Keratinocyte (primary cell): ENCODE measurements at regions not wholly inside any gene's neighbourhood (a gene's known extent, or its start where the extent isn't known, plus 50 kb on each side); places are given as distances from the start of the nearest gene placed in this dataset.

Experiments used
- DNase-seq: peaks from one replicate; pipeline ENCODE4 v3.0.0-alpha.2; 2011; ENCODE audit warnings: low read depth, missing footprints, low spot score
- FAIRE-seq: peaks from 2 replicates; lab custom pipeline; 2011; peaks lifted over from hg19 to GRCh38; lab: Jason Lieb, UNC
- H2AFZ ChIP-seq: 2 replicates; pipeline ENCODE4 v1.6.0; 2012; ENCODE audit warnings: low read length, control low read depth, inconsistent platforms; ENCODE audit not compliant: control insufficient read depth
- H3K27ac ChIP-seq: 2 replicates; pipeline ENCODE4 v1.5.1; 2011; ENCODE audit warnings: low read length; ENCODE audit not compliant: control insufficient read depth, insufficient read depth
- H3K27me3 ChIP-seq: 3 replicates; pipeline ENCODE4 v1.6.0; 2011; ENCODE audit warnings: low read length; ENCODE audit not compliant: control insufficient read depth, insufficient read depth; ENCODE audit errors: extremely low read depth
- H3K36me3 ChIP-seq, 2 experiments: 2 replicates in 1 of 2; 3 replicates in 1 of 2; pipeline ENCODE4 v1.5.1; 2011; ENCODE audit warnings: low read length in 2 of 2, mild to moderate bottlenecking in 1 of 2; ENCODE audit not compliant: control insufficient read depth in 2 of 2, insufficient read depth in 2 of 2; ENCODE audit errors: extremely low read depth in 1 of 2
- H3K4me1 ChIP-seq: 3 replicates; pipeline ENCODE4 v1.5.1; 2011; ENCODE audit warnings: low read length; ENCODE audit not compliant: control insufficient read depth, insufficient read depth; ENCODE audit errors: extremely low read depth
- H3K4me2 ChIP-seq: 3 replicates; pipeline ENCODE4 v1.6.0; 2011; ENCODE audit warnings: low read depth, low read length; ENCODE audit not compliant: control insufficient read depth, insufficient read depth; ENCODE audit errors: extremely low read depth
- H3K4me3 ChIP-seq, 3 experiments: fragments of 200-600 bp in 1 of 3; sonication (generic) in 1 of 3; 2 replicates in 2 of 3; 3 replicates in 1 of 3; pipeline ENCODE4 v1.5.1; 2011 to 2016; ENCODE audit warnings: low read length in 3 of 3, mild to moderate bottlenecking in 3 of 3, control low read depth in 2 of 3, inconsistent platforms in 1 of 3, low read depth in 1 of 3, mixed read lengths in 1 of 3, mixed run types in 1 of 3, moderate library complexity in 1 of 3; ENCODE audit not compliant: control insufficient read depth in 2 of 3, insufficient read depth in 2 of 3; ENCODE audit errors: extremely low read depth in 1 of 3
- H3K79me2 ChIP-seq: 2 replicates; pipeline ENCODE4 v1.6.0; 2012; ENCODE audit warnings: low read length; ENCODE audit not compliant: control insufficient read depth, insufficient read depth
- H3K9ac ChIP-seq: 3 replicates; pipeline ENCODE4 v1.6.0; 2011; ENCODE audit warnings: low read length; ENCODE audit not compliant: control insufficient read depth, insufficient read depth; ENCODE audit errors: extremely low read depth
- H3K9me1 ChIP-seq: 3 replicates; pipeline ENCODE4 v1.6.0; 2011; ENCODE audit warnings: low read length; ENCODE audit not compliant: control insufficient read depth, insufficient read depth; ENCODE audit errors: extremely low read depth
- H3K9me3 ChIP-seq: 2 replicates; pipeline ENCODE4 v1.5.1; 2012; ENCODE audit warnings: low read depth, low read length; ENCODE audit not compliant: control insufficient read depth
- H4K20me1 ChIP-seq: 3 replicates; pipeline ENCODE4 v1.6.0; 2011; ENCODE audit warnings: low read length; ENCODE audit not compliant: control insufficient read depth, insufficient read depth; ENCODE audit errors: extremely low read depth
- EZH2 ChIP-seq: IDR thresholded peaks from one replicate; pipeline ENCODE4 v1.6.1; 2012; ENCODE audit warnings: inconsistent platforms, mild to moderate bottlenecking, low read length, moderate library complexity
- dilution Hi-C: fragments of 300-500 bp; cut with MboI; formaldehyde crosslinking; loops from one replicate; pipeline ENCODE4 v1.7.0; 2020; ENCODE audit warnings: low sequenced_read_pairs; ENCODE audit not compliant: extremely low pct_ligation_motif_present
- TF ChIP-seq, protein P1 (sequence below), 3 experiments: IDR thresholded peaks in 1 of 3; conservative IDR thresholded peaks in 1 of 3; optimal IDR thresholded peaks in 1 of 3; 2 replicates in 2 of 3; 3 replicates in 1 of 3; pipeline versions ENCODE3 to v1.5.1; 2011; ENCODE audit warnings: low read length in 3 of 3, mild to moderate bottlenecking in 3 of 3, moderate library complexity in 2 of 3, control low read depth in 1 of 3, inconsistent platforms in 1 of 3; ENCODE audit not compliant: insufficient read depth in 2 of 3; ENCODE audit errors: extremely low read depth in 1 of 3

DNA sequence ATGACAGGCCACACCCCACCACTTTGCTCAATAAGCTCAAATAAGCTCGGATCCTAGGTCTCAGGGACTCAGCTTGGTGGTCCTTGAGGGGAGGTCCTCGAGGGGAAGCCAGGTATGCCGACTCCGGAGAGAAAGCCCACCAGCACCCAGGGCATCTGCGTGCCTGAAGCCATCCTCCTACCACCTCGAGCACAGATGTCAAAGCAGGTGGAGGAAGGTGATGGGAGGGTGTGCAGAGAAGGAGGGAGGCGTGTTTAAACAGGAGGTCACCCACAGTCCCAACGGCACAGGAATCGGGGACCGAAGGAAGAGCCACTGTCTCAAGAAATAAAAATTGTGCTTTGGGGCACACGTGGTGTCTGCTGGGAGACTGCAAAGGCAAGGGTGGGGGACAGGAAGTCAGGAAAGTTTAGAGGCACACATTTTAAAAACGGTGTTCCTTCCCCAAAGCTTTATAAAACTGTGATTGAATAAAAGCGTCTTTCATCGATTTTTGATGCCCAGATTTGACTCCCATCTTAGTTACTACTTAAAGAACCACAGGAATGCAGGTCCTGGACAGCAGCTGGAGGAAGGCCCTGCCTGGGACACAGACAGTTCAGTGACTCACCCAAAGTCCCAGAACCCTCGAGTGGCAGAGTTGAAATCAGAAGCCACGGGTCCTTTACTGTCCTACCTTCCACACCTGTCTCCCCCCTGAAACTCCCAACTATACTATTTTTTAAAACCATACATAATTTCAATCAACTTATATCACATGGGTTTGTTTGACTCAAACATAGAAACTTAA lies 221.0 kb upstream of the PDE10A start:
- Histone ChIP-seq H3K27ac (no peak overlapping the region), H3K27me3 (no peaks in the 10 kb centered on the region), H2AFZ (no peak overlapping the region), H3K36me3 (no peaks in the 10 kb centered on the region), H3K4me3 (no peak overlapping the region), H3K9ac (no peak overlapping the region), H3K4me2 (no peak overlapping the region), H3K4me1 (no peaks in the 10 kb centered on the region), H3K9me1 (no peaks in the 10 kb centered on the region), H3K79me2 (no peaks in the 10 kb centered on the region), H3K9me3 (peaks cover 3% of the 10 kb centered on the region), H4K20me1 (no peaks in the 10 kb centered on the region)
- no peak for DNase-seq
- dilution Hi-C loops = no loop called here
- FAIRE-seq = no peak
- no peak for TF ChIP-seq EZH2
- TF ChIP-seq, protein P1, sequence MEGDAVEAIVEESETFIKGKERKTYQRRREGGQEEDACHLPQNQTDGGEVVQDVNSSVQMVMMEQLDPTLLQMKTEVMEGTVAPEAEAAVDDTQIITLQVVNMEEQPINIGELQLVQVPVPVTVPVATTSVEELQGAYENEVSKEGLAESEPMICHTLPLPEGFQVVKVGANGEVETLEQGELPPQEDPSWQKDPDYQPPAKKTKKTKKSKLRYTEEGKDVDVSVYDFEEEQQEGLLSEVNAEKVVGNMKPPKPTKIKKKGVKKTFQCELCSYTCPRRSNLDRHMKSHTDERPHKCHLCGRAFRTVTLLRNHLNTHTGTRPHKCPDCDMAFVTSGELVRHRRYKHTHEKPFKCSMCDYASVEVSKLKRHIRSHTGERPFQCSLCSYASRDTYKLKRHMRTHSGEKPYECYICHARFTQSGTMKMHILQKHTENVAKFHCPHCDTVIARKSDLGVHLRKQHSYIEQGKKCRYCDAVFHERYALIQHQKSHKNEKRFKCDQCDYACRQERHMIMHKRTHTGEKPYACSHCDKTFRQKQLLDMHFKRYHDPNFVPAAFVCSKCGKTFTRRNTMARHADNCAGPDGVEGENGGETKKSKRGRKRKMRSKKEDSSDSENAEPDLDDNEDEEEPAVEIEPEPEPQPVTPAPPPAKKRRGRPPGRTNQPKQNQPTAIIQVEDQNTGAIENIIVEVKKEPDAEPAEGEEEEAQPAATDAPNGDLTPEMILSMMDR (optimal IDR thresholded peaks at IDR 0.05 in 1 of 3, IDR thresholded peaks at IDR 0.05 in 1 of 3, conservative IDR thresholded peaks at IDR 0.05 in 1 of 3; ENCODE audit: extremely low read depth in 1 of 3, insufficient read depth in 2 of 3, low read length in 3 of 3) = no peak

DNA sequence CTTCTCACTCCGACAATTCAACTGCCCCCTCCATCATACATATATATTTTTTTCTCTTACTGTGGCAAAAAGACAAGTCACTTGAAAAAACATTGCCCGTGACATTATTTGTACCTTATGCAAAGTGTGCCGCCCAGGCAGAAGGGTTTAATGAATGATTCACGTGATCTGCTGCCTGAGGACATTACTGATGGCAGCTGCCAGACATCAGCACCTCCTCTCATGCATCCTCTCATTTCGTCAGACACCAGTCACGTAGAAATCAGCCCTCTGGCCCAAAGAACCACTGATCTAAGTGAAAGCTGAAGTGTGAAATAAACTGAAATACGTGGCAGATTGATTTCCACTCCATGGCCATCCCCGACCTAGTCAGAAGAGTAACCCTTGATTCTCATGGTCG lies 218.8 kb upstream of the PDE10A start:
- Histone ChIP-seq H3K9me3 (peaks cover 3% of the 10 kb centered on the region), H2AFZ (no peak overlapping the region), H4K20me1 (no peaks in the 10 kb centered on the region), H3K4me1 (no peaks in the 10 kb centered on the region), H3K27ac (no peak overlapping the region), H3K9ac (no peak overlapping the region), H3K27me3 (no peaks in the 10 kb centered on the region), H3K79me2 (no peaks in the 10 kb centered on the region), H3K9me1 (no peaks in the 10 kb centered on the region), H3K36me3 (no peaks in the 10 kb centered on the region), H3K4me3 (no peak overlapping the region), H3K4me2 (no peak overlapping the region)
- TF ChIP-seq, protein P1 (optimal IDR thresholded peaks at IDR 0.05 in 1 of 3, IDR thresholded peaks at IDR 0.05 in 1 of 3, conservative IDR thresholded peaks at IDR 0.05 in 1 of 3; ENCODE audit: extremely low read depth in 1 of 3, insufficient read depth in 2 of 3, low read length in 3 of 3) = no peak
- TF ChIP-seq EZH2 = no peak
- FAIRE-seq = no peak
- DNase-seq = no peak
- dilution Hi-C loops = no loop called here
